ENCODE measurements at regions not wholly inside any gene's neighbourhood (a gene's known extent, or its start where the extent isn't known, plus 50 kb on each side); places are given as distances from the start of the nearest gene placed in this dataset.
"Not testable (repeated sequence)": the region's sequence is repeated elsewhere in the genome, so short reads cannot be mapped to it uniquely, and the experiment has no call there.

DNA sequence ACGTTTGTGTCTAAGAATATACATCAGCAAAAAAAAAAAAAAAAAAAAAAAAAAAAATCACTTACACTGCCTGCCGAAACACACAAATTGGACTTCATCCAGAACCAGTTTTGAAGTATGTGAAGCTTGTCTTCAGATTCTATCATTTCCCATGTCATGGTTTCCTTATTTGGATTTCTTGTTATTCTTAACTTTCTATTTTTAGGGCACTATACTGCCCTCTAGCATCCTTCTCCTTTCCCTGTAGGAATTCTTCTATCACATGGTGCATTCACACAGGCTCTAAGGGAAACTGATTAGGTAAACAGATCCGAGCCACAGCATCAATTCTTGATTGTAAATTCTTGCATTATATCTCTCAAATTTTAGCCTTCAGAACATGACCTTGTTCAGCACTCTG is 1507.5 kb downstream of the OLFM4 start:
- H3K4me3 ChIP-seq (ENCODE audit: low read depth, low read length), result no peak overlapping the region
- DNase-seq (ENCODE audit: low read depth), result no peak
- TF ChIP-seq, protein P1, sequence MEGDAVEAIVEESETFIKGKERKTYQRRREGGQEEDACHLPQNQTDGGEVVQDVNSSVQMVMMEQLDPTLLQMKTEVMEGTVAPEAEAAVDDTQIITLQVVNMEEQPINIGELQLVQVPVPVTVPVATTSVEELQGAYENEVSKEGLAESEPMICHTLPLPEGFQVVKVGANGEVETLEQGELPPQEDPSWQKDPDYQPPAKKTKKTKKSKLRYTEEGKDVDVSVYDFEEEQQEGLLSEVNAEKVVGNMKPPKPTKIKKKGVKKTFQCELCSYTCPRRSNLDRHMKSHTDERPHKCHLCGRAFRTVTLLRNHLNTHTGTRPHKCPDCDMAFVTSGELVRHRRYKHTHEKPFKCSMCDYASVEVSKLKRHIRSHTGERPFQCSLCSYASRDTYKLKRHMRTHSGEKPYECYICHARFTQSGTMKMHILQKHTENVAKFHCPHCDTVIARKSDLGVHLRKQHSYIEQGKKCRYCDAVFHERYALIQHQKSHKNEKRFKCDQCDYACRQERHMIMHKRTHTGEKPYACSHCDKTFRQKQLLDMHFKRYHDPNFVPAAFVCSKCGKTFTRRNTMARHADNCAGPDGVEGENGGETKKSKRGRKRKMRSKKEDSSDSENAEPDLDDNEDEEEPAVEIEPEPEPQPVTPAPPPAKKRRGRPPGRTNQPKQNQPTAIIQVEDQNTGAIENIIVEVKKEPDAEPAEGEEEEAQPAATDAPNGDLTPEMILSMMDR (IDR thresholded peaks at IDR 0.05; ENCODE audit: low read depth, low read length, missing control alignments), result no peak

DNA sequence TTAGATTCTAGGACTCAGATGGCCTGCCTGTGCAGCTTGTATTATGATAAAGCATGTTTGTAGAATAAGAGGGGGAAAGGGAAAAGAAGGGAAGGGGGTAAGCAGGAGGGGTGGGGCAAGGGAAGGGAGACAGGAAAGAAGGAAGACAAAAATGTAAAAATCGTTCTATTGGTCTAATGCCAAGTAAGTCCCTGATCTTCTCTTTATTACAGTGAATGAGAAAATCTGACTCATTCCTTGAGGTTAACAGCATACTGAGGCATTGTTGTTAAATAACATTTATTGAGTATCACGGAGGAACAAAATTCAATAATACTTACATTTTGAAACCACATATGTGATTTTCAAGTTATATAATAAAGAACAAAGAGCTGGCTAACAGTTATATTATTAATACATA is 1534.7 kb downstream of the OLFM4 start:
- TF ChIP-seq, protein P1 (IDR thresholded peaks at IDR 0.05; ENCODE audit: low read depth, low read length, missing control alignments), result no peak
- DNase-seq (ENCODE audit: low read depth), result no peak
- no peak overlapping the region for H3K4me3 ChIP-seq (ENCODE audit: low read depth, low read length)

DNA sequence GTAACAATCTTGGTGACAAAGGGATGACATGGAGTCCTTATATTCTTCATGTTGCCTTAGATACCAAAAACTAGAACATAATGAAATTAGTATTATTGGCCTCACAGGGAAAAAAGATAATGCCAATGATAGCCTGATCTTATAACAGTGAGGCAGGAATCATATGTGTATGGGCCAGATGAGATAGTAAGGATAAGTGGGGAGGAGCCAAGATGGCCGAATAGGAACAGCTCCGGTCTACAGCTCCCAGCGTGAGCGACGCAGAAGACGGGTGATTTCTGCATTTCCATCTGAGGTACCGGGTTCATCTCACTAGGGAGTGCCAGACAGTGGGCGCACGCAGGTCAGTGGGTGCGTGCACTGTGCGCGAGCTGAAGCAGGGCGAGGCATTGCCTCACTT is 1543.4 kb downstream of the OLFM4 start:
- not testable (repeated sequence) for DNase-seq (ENCODE audit: low read depth); H3K4me3 ChIP-seq (ENCODE audit: low read depth, low read length)

DNA sequence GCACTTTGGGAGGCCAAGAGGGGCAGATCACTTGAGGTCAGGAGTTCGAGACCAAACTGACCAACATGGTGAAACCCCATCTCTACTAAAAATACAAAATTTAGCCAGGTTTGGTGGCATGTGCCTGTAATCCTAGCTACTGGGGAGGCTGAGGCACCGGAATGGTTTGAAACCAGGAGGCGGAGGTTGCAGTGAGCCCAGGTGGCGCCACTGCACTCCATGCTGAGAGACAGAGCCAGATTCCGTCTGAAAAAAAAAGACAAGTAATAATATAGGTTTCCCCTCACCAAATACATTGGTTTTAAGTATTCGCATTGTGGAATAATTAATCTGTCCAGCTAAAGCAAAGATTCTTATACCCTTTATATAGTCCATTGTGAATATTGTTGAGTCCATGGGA is 1544.6 kb downstream of the OLFM4 start:
- TF ChIP-seq, protein P1 (IDR thresholded peaks at IDR 0.05; ENCODE audit: low read depth, low read length, missing control alignments), result no peak
- no peak overlapping the region for H3K4me3 ChIP-seq (ENCODE audit: low read depth, low read length)
- no peak for DNase-seq (ENCODE audit: low read depth)

GRCh38 chr13:54574791-54575190 is 1546.2 kb downstream of the OLFM4 start:
- no peak for DNase-seq (ENCODE audit: low read depth)
- H3K4me3 ChIP-seq (ENCODE audit: low read depth, low read length), result no peak overlapping the region
- TF ChIP-seq, protein P1 (IDR thresholded peaks at IDR 0.05; ENCODE audit: low read depth, low read length, missing control alignments), result no peak

DNA sequence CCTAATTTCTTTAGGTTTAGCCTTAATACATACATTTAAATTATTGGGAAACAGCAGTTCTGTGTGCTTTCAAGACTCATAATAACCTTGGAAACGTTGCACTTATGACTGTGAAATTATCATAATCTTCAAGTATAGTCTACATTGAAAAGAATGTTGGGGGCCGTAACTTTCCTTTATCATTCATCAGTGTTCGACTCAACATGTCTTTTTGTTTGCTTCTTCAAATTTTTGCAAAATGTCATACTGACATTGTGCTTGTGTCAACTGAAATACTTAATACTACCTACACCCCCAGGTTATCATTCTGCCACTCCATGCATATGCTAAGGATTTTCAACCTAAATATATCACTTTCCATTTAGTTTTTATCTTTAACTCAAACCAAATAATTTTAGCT is 1562.9 kb downstream of the OLFM4 start:
- TF ChIP-seq, protein P1 (IDR thresholded peaks at IDR 0.05; ENCODE audit: low read depth, low read length, missing control alignments), result no peak
- no peak overlapping the region for H3K4me3 ChIP-seq (ENCODE audit: low read depth, low read length)
- DNase-seq (ENCODE audit: low read depth), result no peak

DNA sequence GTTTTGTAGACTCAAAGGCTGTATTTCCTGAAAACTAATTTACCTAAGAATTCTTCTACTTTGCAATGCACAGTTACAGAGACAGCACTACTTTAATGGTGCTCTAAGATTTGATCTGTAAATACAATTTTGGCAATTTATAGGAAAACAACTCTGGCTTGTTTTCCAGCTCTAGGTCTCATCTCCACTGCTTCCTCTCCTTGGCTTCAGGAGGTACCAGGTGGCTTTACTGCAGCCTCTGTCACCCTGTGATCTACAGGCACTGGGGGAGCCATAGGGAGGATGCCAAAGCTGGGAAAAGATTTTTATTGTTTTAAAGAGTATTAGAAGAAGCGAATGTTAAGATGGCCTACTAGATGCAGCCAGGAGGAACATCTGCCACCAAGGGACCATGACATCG is 1563.6 kb downstream of the OLFM4 start:
- TF ChIP-seq, protein P1 (IDR thresholded peaks at IDR 0.05; ENCODE audit: low read depth, low read length, missing control alignments), result no peak
- no peak overlapping the region for H3K4me3 ChIP-seq (ENCODE audit: low read depth, low read length)
- no peak for DNase-seq (ENCODE audit: low read depth)

GRCh38 chr13:54593504-54593903 is 1564.9 kb downstream of the OLFM4 start:
- DNase-seq (ENCODE audit: low read depth), result no peak
- H3K4me3 ChIP-seq (ENCODE audit: low read depth, low read length), result no peak overlapping the region
- TF ChIP-seq, protein P1 (IDR thresholded peaks at IDR 0.05; ENCODE audit: low read depth, low read length, missing control alignments), result no peak
